GM19397 (cell line): ENCODE measurements at regions not wholly inside any gene's neighbourhood (a gene's known extent, or its start where the extent isn't known, plus 50 kb on each side); places are given as distances from the start of the nearest gene placed in this dataset.

Experiments
- ATAC-seq: cut with Tn5 transposase; IDR thresholded peaks from one replicate; pipeline ENCODE4 v1.9.1; 2021; ENCODE audit warnings: mild to moderate bottlenecking, moderate library complexity; ENCODE audit not compliant: unreplicated experiment

DNA sequence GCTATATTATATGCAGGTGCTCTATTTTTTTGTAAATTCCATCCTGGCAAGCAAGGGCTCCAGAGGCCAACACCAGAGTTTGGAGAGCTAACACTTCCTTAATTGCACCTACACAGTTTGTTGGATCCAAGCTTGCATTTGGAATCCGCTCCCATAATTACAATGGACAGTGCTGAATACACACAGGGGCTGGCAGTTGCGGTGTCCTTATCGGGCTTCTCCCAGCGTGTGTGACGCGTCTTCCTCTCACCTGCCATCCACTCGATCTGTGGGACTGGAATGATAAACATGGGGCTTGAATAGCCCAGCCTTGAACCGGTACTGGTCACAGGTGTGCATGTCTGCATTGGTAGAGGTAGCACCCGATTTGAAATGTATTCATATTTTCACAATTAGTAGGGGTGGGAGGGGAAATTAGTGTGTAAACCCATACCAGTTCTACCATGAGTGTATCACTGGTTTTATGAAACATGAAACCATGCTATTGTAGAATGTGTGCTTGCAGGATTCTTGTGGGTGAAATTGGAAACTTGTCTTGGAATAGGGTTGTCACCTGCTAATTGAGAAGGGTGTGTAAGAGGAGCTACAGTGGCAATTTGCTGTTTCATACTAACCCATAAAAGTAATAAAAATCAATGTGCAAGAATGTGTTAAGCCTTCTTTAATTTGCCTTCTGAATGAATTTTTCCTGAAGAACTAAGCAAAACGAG, 316.5 kb downstream of the WDR11 start:
- no peak for ATAC-seq

- no peak for ATAC-seq
These were observed 317.5 kb downstream of the WDR11 start for GRCh38 chr10:121168545-121169216.

GRCh38 chr10:121169406-121169805, 318.2 kb downstream of the WDR11 start:
- no peak for ATAC-seq

DNA sequence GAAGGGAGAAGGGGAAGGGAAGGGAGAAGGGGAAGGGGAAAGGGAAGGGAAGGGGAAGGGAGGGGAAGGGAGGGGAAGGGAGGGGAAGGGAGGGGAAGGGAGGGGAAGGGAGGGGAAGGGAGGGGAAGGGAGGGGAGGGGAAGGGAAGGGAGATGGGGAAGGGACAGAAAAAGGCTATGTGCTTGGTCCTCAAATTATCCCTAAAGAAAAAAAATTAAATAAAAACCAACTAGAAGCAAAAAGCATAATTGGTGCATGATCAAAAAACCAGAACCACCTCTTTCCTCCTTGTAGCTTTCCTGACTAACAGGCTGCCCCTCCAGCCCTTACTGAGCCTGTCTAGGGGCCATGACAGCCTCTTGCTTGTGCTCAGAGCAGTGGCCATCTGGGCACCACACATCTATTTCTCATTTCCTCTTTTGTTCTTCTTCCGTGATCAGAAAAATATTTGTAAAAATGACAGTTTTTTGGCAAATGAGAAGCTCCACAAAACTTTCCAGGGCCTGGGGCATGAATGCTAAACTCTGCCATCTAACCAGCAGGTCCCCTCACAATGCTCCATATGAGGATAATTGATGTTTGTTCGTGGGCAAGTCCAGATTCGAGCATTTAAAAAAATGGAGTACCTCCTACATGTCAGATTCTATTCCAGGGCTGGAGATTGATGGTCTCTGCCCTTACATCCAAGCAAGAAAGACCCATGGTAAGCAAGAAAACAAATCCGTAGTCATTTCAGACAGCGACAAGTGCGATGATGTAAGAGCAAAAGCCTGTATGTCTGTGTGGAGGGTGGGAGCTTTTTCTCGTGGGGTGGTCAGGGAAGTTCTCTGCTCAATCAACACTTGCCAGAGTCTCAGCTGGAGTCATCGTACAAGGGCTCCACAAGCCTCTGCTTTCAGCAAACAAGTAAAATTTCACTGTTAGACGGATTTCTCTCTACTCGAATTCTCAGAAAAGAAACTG, 320.9 kb downstream of the WDR11 start:
- no peak for ATAC-seq

DNA sequence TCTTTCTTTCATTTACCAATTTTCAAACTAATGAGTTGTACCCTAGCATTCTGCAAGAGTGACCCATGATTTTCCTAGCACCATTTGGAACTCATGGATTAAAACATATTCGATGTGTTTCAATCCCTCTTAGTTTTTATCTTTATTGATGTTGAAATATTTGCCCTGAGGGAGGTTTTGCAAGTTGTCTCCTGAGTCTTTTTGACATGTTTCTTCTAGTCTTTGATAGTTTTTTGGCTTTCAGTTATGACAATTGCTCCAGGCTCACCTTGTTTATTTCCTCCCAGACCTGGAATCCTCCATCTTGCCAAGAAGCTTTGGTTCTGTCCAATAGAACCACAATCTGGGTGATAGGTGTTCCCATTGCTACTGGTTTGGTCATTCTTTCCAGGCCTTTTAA, 327.8 kb downstream of the WDR11 start:
- ATAC-seq: no peak

GRCh38 chr10:121182219-121182618, 331.1 kb downstream of the WDR11 start:
- no peak for ATAC-seq

DNA sequence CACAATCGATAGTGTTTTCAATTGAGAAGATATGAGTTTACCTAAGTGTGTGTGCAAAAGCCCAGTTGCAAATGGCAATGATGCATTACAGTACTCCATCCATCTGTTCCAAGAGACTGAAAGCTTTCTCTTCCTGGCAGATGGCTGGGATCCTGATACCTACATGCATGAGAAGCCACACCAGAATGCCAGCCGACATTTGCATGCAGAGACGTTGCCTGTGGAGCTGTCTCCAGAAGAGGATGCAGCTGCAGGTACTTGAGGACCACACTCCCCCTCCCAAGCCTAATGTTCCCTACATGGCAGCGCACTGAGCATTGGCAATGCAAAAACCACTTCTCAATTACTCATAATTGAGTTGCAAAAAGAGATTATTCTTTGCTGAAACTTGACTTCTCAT, 332.1 kb downstream of the WDR11 start:
- ATAC-seq: no peak

- ATAC-seq: no peak
These were observed 332.5 kb downstream of the WDR11 start for GRCh38 chr10:121183707-121184106.

GRCh38 chr10:121185816-121186455, 334.8 kb downstream of the WDR11 start:
- ATAC-seq: no peak

DNA sequence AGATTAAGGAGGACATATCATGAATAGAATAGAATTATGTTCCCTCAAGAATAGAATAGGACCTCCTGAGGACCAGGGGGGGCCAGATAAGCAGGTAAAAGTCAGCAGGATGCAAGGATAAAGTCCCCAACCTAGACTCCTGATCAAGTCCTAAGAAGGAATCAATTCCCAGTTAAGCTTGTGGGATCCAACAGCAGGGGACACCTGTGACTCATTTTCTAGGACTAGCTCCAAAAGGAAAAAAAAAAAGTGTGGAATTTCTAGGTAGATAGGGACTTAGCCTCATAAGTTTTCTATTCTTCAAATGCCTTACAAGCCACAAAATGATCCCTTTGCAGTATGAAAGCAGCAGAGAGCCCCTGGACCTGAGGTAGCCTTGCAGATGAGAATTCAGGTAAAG, 336.2 kb downstream of the WDR11 start:
- no peak for ATAC-seq

DNA sequence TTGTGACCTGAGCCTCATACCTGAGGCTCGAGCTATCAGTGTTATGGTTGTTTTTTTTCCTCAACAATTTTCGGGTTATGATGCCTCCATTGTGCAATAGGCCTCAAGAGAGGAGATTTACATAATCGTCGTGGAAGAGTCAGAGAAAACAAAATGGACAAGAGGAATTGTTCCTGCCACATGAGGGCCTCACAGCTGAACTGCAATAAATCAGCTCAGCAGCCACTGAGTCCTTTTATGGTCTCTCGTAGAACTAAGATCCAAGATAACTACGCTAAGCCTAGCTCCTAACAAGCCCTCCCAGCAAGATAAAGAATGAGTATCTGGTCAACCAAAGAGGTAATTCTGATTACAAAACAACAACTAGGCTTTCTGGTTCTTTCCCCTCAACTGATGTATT, 336.8 kb downstream of the WDR11 start:
- no peak for ATAC-seq

DNA sequence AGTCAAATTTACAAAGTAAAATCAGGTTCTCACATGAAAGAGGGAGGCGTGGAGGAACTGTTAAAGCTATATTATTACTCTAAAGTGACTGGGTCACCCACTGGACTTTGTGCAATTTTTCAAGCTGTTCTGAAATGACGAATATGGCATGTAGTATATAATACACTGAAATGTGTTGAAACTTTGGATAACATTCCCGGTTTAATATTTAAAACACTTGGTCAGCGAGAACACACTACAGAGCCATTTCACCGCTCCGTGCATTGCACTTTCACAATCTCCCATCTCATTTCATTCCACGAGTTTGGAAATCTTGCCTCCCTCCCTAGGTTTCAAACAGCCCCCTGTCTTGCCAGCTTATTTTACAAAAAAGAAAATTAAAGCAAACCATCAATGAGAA, 337.9 kb downstream of the WDR11 start:
- no peak for ATAC-seq

DNA sequence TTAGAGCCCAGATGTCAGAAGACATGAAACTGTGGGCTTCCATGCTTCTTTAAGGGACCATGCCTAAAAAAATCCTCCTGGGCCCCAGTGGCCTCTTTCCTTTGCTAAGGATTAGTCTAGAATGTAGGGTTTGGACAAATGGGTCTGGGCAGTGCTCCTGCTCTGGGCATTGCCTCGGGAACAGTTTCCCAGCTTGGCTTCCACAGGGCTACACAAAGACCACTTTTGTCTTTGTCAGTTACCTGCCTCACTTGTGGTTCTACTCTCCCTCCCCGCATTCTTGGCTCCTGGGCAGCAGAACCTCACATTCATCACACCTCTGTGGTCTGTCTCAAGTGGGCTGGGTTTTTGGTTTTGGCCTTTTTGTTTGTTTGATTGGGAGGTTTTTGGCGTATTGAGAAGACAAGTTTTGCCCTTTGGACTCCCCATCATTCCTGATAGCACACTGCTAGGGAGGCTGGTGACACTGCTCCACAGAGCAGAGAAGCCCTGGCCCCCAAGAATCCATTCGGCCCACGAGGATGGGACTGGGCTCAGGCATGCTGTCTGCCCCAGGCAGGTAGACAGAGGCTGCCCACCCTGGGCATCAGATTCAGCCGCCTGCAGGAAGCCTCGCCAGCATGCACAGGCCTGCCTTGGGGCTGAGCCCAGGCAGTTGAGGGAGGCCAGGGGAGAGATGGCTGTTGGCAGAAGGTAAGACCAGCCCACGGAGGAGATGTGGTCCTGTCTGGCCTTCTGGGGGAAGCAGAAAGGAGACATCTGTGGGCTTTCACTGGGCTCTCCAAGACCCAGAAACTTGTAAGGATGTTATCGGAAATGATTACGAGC, 343.7 kb downstream of the WDR11 start:
- ATAC-seq: no peak

GRCh38 chr10:121195524-121195910, 344.4 kb downstream of the WDR11 start:
- no peak for ATAC-seq

GRCh38 chr10:121199081-121199480, 347.9 kb downstream of the WDR11 start:
- no peak for ATAC-seq

GRCh38 chr10:121205625-121206024, 354.5 kb downstream of the WDR11 start:
- ATAC-seq: no peak

GRCh38 chr10:121211446-121211845, 360.3 kb downstream of the WDR11 start:
- ATAC-seq: no peak

GRCh38 chr10:121213437-121213836, 362.3 kb downstream of the WDR11 start:
- no peak for ATAC-seq

DNA sequence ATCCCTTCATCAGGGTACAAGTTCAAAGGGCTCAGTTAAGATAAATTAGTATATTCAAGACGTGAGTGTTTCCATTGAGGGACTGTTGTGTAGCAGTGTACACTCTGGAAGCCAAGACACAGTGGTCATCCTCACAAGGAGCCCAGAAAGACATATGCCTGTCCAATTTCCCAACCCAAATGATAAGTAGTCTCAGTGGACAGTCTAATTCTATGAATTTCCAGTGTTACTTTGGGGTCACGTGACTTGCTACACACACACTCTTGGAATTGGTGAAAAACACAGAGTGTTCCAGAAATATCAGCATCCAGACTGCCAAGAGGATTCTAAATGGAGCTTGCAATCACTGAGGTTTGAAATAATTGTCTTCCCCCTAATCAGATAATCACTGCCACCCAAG, 365.1 kb downstream of the WDR11 start:
- no peak for ATAC-seq

- no peak for ATAC-seq
These were observed 365.6 kb downstream of the WDR11 start for GRCh38 chr10:121216721-121217181.
